Neural cell (in vitro differentiated cells): ENCODE measurements at regions not wholly inside any gene's neighbourhood (a gene's known extent, or its start where the extent isn't known, plus 50 kb on each side); places are given as distances from the start of the nearest gene placed in this dataset.

ENCODE experiments used
- H2AFZ ChIP-seq: fragments of 200-600, 300-800 bp; sonication (generic), shearing (Covaris generic); 2 replicates; pipeline ENCODE4 v1.6.0; 2014; ENCODE audit warnings: low read depth, mild to moderate bottlenecking, antibody characterized with exemption, low read length, moderate library complexity
- H3F3A ChIP-seq: fragments of 200-600 bp; shearing (Covaris generic); 2 replicates; pipeline ENCODE4 v1.6.1; 2016; ENCODE audit warnings: mild to moderate bottlenecking, moderate library complexity, mixed read lengths, antibody characterized with exemption, low read length; ENCODE audit not compliant: insufficient read depth, poor library complexity, severe bottlenecking
- H3K27ac ChIP-seq: fragments of 200-600, 300-800 bp; sonication (generic), shearing (Covaris generic); 2 replicates; pipeline ENCODE4 v1.5.1; 2014; ENCODE audit warnings: mild to moderate bottlenecking, low read length, moderate library complexity
- H3K27me3 ChIP-seq: fragments of 300-800, 200-600 bp; sonication (generic), shearing (Covaris generic); 2 replicates; pipeline ENCODE4 v1.6.0; 2014; ENCODE audit warnings: mild to moderate bottlenecking, low read depth, low read length, moderate library complexity; ENCODE audit not compliant: insufficient read depth
- H3K36me3 ChIP-seq: fragments of 300-800, 200-600 bp; sonication (generic), shearing (Covaris generic); 2 replicates; pipeline ENCODE4 v1.5.1; 2014; ENCODE audit warnings: mild to moderate bottlenecking, antibody characterized with exemption, low read length, moderate library complexity; ENCODE audit not compliant: insufficient read depth
- H3K4me2 ChIP-seq: fragments of 300-800, 200-600 bp; sonication (generic), shearing (Covaris generic); 2 replicates; pipeline ENCODE4 v1.6.0; 2014; ENCODE audit warnings: mild to moderate bottlenecking, low read length
- H3K4me3 ChIP-seq: fragments of 300-800, 200-600 bp; sonication (generic), shearing (Covaris generic); 2 replicates; pipeline ENCODE4 v1.5.1; 2014; ENCODE audit warnings: mild to moderate bottlenecking, low read length, moderate library complexity
- H3K79me2 ChIP-seq: fragments of 200-600 bp; shearing (Covaris generic); replicated peaks from 2 replicates; pipeline ENCODE4 v1.6.0; 2014; ENCODE audit warnings: mild to moderate bottlenecking, low read length, moderate library complexity; ENCODE audit not compliant: insufficient read depth
- H3K9ac ChIP-seq: fragments of 300-800, 200-600 bp; sonication (generic), shearing (Covaris generic); 2 replicates; pipeline ENCODE4 v1.6.1; 2016; ENCODE audit warnings: mild to moderate bottlenecking, low read length, mixed read lengths
- H3K9me2 ChIP-seq: fragments of 200-600 bp; shearing (Covaris generic); 2 replicates; pipeline ENCODE4 v1.6.1; 2016; ENCODE audit warnings: mild to moderate bottlenecking, low read length, mixed read lengths; ENCODE audit not compliant: insufficient read depth
- H3K9me3 ChIP-seq: fragments of 200-600, 300-800 bp; sonication (generic), shearing (Covaris generic); 2 replicates; pipeline ENCODE4 v1.6.1; 2016; ENCODE audit warnings: mild to moderate bottlenecking, mixed run types, low read length, moderate library complexity, mixed read lengths
- H4K20me1 ChIP-seq: fragments of 200-600 bp; shearing (Covaris generic); 2 replicates; pipeline ENCODE4 v1.6.1; 2016; ENCODE audit warnings: mild to moderate bottlenecking, mixed run types; ENCODE audit not compliant: insufficient read depth
- CTCF ChIP-seq: fragments of 450-650 bp; IDR thresholded peaks from 2 replicates; pipeline ENCODE4 v1.5.1; 2014; ENCODE audit warnings: antibody characterized with exemption, mild to moderate bottlenecking, moderate library complexity; ENCODE audit not compliant: poor library complexity, severe bottlenecking
- EP300 ChIP-seq: fragments of 450-650 bp; conservative IDR thresholded peaks from 2 replicates; pipeline ENCODE4 v1.6.1; 2014; ENCODE audit warnings: antibody characterized with exemption, mild to moderate bottlenecking, moderate library complexity; ENCODE audit not compliant: poor library complexity, severe bottlenecking
- EZH2 ChIP-seq: fragments of 200-600, 300-800 bp; shearing (Covaris generic), sonication (generic); IDR thresholded peaks from 2 replicates; pipeline ENCODE4 v1.6.1; 2014; ENCODE audit warnings: antibody characterized with exemption, low read length, borderline replicate concordance, mild to moderate bottlenecking; ENCODE audit not compliant: insufficient read depth, poor library complexity, severe bottlenecking
- MXI1 ChIP-seq: fragments of 450-650 bp; conservative IDR thresholded peaks from 2 replicates; pipeline ENCODE4 v1.6.1; 2014; ENCODE audit warnings: antibody characterized with exemption, mild to moderate bottlenecking; ENCODE audit not compliant: poor library complexity, severe bottlenecking
- POLR2AphosphoS5 ChIP-seq: IDR thresholded peaks from 2 replicates; pipeline ENCODE4 v1.6.1; 2012
- RAD21 ChIP-seq: fragments of 450-650 bp; conservative IDR thresholded peaks from 2 replicates; pipeline ENCODE4 v1.6.1; 2014; ENCODE audit warnings: antibody characterized with exemption, mild to moderate bottlenecking, moderate library complexity
- REST ChIP-seq: IDR thresholded peaks from 2 replicates; pipeline ENCODE4 v1.6.1; 2012; ENCODE audit warnings: borderline replicate concordance
- SMC3 ChIP-seq: fragments of 450-650 bp; conservative IDR thresholded peaks from 2 replicates; pipeline ENCODE4 v1.6.1; 2014; ENCODE audit warnings: antibody characterized with exemption, mild to moderate bottlenecking, moderate library complexity; ENCODE audit not compliant: poor library complexity
- TAF1 ChIP-seq: IDR thresholded peaks from 2 replicates; pipeline ENCODE4 v1.6.1; 2012; ENCODE audit warnings: low read depth

- no peak overlapping the region for H3K4me3 ChIP-seq
- no peaks in the 10 kb centered on the region for H3F3A ChIP-seq
- no peaks in the 10 kb centered on the region for H3K9me3 ChIP-seq
- no peaks in the 10 kb centered on the region for H3K27me3 ChIP-seq
- no peaks in the 10 kb centered on the region for H3K79me2 ChIP-seq
- H3K27ac ChIP-seq = no peak overlapping the region
- H3K36me3 ChIP-seq = no peaks in the 10 kb centered on the region
- no peaks in the 10 kb centered on the region for H3K9me2 ChIP-seq
- H4K20me1 ChIP-seq = no peaks in the 10 kb centered on the region
- H2AFZ ChIP-seq = no peak overlapping the region
- H3K9ac ChIP-seq = no peak overlapping the region
- no peak overlapping the region for H3K4me2 ChIP-seq
- TF ChIP-seq POLR2AphosphoS5 = no peak
- TF ChIP-seq MXI1 = no peak
- TF ChIP-seq RAD21 = no peak
- no peak for TF ChIP-seq TAF1
- TF ChIP-seq CTCF = no peak
- no peak for TF ChIP-seq SMC3
- TF ChIP-seq REST = no peak
- TF ChIP-seq EP300 = no peak
- no peak for TF ChIP-seq EZH2
Measured at GRCh38 chr1:239511875-239512274, 125.5 kb downstream of the CHRM3 start.

GRCh38 chr1:239516579-239516978 is 130.2 kb downstream of the CHRM3 start:
- Histone ChIP-seq H3K36me3 (no peaks in the 10 kb centered on the region), H4K20me1 (no peaks in the 10 kb centered on the region), H2AFZ (no peak overlapping the region), H3K27ac (no peak overlapping the region), H3K9ac (no peak overlapping the region), H3K9me2 (no peaks in the 10 kb centered on the region), H3K27me3 (no peaks in the 10 kb centered on the region), H3K4me3 (no peak overlapping the region), H3K79me2 (no peaks in the 10 kb centered on the region), H3K9me3 (no peaks in the 10 kb centered on the region), H3F3A (no peaks in the 10 kb centered on the region), H3K4me2 (no peak overlapping the region)
- TF ChIP-seq EP300 (no peak), REST (no peak), CTCF (no peak), POLR2AphosphoS5 (peak; percentile 24), EZH2 (no peak)
